ENCODE measurements at regions not wholly inside any gene's neighbourhood (a gene's known extent, or its start where the extent isn't known, plus 50 kb on each side); places are given as distances from the start of the nearest gene placed in this dataset.

GRCh38 chr22:46093796-46094195 lies 56.5 kb upstream of the PPARA start:
- H3K27ac ChIP-seq = peak overlapping the region; percentile 93
- TF ChIP-seq, protein P1, sequence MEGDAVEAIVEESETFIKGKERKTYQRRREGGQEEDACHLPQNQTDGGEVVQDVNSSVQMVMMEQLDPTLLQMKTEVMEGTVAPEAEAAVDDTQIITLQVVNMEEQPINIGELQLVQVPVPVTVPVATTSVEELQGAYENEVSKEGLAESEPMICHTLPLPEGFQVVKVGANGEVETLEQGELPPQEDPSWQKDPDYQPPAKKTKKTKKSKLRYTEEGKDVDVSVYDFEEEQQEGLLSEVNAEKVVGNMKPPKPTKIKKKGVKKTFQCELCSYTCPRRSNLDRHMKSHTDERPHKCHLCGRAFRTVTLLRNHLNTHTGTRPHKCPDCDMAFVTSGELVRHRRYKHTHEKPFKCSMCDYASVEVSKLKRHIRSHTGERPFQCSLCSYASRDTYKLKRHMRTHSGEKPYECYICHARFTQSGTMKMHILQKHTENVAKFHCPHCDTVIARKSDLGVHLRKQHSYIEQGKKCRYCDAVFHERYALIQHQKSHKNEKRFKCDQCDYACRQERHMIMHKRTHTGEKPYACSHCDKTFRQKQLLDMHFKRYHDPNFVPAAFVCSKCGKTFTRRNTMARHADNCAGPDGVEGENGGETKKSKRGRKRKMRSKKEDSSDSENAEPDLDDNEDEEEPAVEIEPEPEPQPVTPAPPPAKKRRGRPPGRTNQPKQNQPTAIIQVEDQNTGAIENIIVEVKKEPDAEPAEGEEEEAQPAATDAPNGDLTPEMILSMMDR (conservative IDR thresholded peaks at IDR 0.05) = no peak
- TF ChIP-seq ZFX (IDR thresholded peaks at IDR 0.05) = no peak

- peak overlapping the region; percentile 93 for H3K27ac ChIP-seq
- no peak for TF ChIP-seq ZFX (IDR thresholded peaks at IDR 0.05)
- TF ChIP-seq, protein P1 (conservative IDR thresholded peaks at IDR 0.05) = no peak
Observed at GRCh38 chr22:46094676-46095075, 55.6 kb upstream of the PPARA start.

GRCh38 chr22:46096051-46096450 lies 54.3 kb upstream of the PPARA start:
- no peak for TF ChIP-seq ZFX (IDR thresholded peaks at IDR 0.05)
- TF ChIP-seq, protein P1 (conservative IDR thresholded peaks at IDR 0.05) = no peak
- H3K27ac ChIP-seq = peak overlapping the region; percentile 22; the same call in 1 of the 2 replicates

DNA sequence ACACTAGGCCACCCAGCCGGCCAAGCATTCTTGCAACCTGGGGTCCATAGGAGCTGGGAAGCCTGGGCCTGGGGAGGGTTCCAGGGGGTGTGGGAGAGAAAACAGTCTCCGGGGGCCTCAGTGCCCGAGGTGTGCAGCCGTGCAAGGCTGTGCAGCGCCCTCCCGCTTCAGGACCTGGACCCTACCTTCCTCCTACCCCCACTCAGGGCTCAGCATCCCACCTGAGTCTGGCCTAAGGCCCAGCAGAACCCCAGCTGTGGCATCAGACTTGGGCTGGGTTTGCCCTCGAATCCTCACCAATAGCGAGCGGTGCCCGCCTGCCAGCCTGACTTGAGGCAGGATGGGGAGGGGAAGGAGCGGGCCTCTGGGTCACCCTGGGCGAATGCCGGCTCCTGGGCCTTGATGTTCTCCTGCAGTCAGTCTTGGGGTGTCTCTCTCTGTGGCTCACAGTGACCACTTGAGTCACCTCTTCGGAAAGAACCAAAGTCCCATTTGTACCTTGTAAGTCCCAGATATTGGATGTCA lies 53.6 kb upstream of the PPARA start:
- peak overlapping the region; percentile 22 for H3K27ac ChIP-seq

GRCh38 chr22:46097268-46097900 lies 52.9 kb upstream of the PPARA start:
- H3K27ac ChIP-seq = peak overlapping the region; percentile 22
- no peak for TF ChIP-seq ZFX (IDR thresholded peaks at IDR 0.05)
- TF ChIP-seq, protein P1 (conservative IDR thresholded peaks at IDR 0.05) = no peak

More for the DNA sequence above, 53.6 kb upstream of the PPARA start:
- TF ChIP-seq, protein P1 (conservative IDR thresholded peaks at IDR 0.05) = no peak
- TF ChIP-seq ZFX (IDR thresholded peaks at IDR 0.05) = no peak

DNA sequence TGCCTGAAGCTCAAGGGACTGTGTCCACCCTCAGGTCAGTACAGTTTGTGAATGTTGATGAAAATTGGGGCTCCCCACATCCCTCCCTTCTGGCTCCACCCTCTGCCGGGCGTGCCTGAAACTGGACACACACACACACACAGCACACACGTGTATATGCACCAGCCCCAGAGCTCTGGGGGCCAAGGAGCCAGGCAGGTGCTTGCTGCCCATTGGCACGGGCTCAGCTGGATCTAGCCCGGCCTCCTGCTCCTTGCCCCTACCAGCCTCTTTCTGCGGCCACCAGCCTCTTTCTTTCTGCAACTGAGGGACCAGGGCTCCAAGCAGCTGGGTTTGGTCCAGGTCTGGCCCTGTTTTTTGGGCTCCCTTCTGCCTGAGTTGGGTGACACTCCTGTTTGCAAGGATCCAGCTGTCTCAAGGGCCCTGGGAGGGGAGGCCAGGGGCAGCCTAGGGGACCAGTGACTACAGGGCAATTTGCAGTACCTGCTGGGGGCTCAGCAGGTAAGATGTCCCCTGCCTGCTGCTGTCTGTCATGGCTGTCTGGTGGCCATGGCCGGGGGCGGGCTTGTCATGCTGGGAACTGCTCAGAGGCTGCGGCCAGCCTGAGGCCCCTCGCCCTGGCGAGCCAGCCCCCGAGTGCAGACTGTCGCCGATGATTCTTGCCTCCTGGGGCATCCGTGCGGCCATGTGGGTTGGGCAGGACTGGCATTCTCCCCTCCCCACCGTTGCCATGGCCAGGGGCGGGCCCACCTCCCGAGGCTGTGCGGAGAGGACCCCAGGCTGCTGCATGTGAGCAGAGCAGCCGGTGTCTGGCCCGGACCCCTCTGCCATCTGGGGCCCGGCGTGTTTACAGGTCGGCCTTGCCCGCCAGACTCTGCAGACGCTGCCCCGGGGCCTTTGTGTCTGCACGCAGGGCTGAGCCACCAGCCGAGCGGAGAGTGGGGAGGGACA lies 51.5 kb upstream of the PPARA start:
- no peak for TF ChIP-seq ZFX (IDR thresholded peaks at IDR 0.05)
- TF ChIP-seq, protein P1 (conservative IDR thresholded peaks at IDR 0.05) = no peak
- H3K27ac ChIP-seq = peak overlapping the region; percentile 22

- peak overlapping the region; percentile 22; the same call in 1 of the 2 replicates for H3K27ac ChIP-seq
- TF ChIP-seq ZFX (IDR thresholded peaks at IDR 0.05) = no peak
- TF ChIP-seq, protein P1 (conservative IDR thresholded peaks at IDR 0.05) = no peak
Observed at GRCh38 chr22:46099740-46100139, 50.6 kb upstream of the PPARA start.

Measured in C4-2B (cell line).